ENCODE measurements at regions not wholly inside any gene's neighbourhood (a gene's known extent, or its start where the extent isn't known, plus 50 kb on each side); places are given as distances from the start of the nearest gene placed in this dataset.

- TF ChIP-seq PHF8 (conservative IDR thresholded peaks at IDR 0.05; ENCODE audit: low read depth, low read length) (no peak), E2F6 (IDR thresholded peaks at IDR 0.05) (no peak), TEAD4 (IDR thresholded peaks at IDR 0.05; ENCODE audit: low read depth, low read length) (no peak), BRCA1 (IDR thresholded peaks at IDR 0.05; ENCODE audit: low read depth, low read length) (no peak)
Measured at GRCh38 chr4:8710416-8710815, 117.9 kb downstream of the CPZ start (continued).

All from H1 (cell line).